GM19372 (cell line): ENCODE measurements at regions not wholly inside any gene's neighbourhood (a gene's known extent, or its start where the extent isn't known, plus 50 kb on each side); places are given as distances from the start of the nearest gene placed in this dataset.

Experiments
- ATAC-seq: cut with Tn5 transposase; IDR thresholded peaks from one replicate; pipeline ENCODE4 v1.9.1; 2021; ENCODE audit warnings: mild to moderate bottlenecking, low read depth, moderate library complexity; ENCODE audit not compliant: unreplicated experiment

GRCh38 chr4:124594945-124595344, 117.6 kb downstream of the ANKRD50 start:
- ATAC-seq: no peak

- ATAC-seq: no peak
These were observed 115.7 kb downstream of the ANKRD50 start for GRCh38 chr4:124596816-124597215.

DNA sequence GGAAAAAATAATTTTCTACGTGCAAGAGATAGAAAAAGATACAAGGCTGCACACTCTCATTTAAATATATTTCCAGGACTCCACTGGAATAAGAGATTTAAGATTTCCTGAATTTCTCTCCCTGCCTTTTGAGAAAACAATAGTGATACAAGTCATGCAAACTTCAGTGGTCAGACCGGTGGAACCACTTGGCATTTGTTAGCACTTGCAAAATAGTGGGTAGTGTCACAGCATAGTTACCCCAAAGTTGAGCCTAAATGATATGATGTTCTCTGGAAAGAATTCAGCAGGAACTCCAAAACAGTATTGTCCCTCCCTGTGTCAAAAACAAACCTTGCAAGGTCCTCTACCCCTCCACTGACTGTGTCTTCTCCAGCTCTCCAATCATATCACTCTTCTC, 102.3 kb downstream of the ANKRD50 start:
- ATAC-seq: no peak
